H1 (cell line): ENCODE measurements at regions not wholly inside any gene's neighbourhood (a gene's known extent, or its start where the extent isn't known, plus 50 kb on each side); places are given as distances from the start of the nearest gene placed in this dataset.

Source experiments
- EZH2 ChIP-seq: fragments of 200-600 bp; sonication (generic); IDR thresholded peaks from 2 replicates; pipeline ENCODE4 v1.7.1; 2012; ENCODE audit warnings: low read depth, mild to moderate bottlenecking, moderate library complexity, low read length, inconsistent platforms; ENCODE audit not compliant: severe bottlenecking
- JUN ChIP-seq: IDR thresholded peaks from 2 replicates; pipeline ENCODE4 v1.6.1; 2011; ENCODE audit warnings: low read depth, mild to moderate bottlenecking, improper control_type of control experiment, low read length
- POLR2AphosphoS5 ChIP-seq: IDR thresholded peaks from 2 replicates; pipeline ENCODE4 v1.6.1; 2011; ENCODE audit warnings: low read depth, low read length
- TEAD4 ChIP-seq: IDR thresholded peaks from 2 replicates; pipeline ENCODE4 v1.6.1; 2012; ENCODE audit warnings: low read depth, low read length, inconsistent platforms, mixed read lengths
- TF ChIP-seq, protein P1 (sequence below), 3 experiments: IDR thresholded peaks; 1 replicate in 2 of 3; 2 replicates in 1 of 3; pipeline versions ENCODE4 v1.5.1 to v1.6.1; 2011; ENCODE audit warnings: low read length in 3 of 3, mild to moderate bottlenecking in 3 of 3, inconsistent platforms in 2 of 3, low read depth in 1 of 3, moderate library complexity in 1 of 3; ENCODE audit not compliant: insufficient read depth in 1 of 3; ENCODE audit errors: control extremely low read depth in 1 of 3

DNA sequence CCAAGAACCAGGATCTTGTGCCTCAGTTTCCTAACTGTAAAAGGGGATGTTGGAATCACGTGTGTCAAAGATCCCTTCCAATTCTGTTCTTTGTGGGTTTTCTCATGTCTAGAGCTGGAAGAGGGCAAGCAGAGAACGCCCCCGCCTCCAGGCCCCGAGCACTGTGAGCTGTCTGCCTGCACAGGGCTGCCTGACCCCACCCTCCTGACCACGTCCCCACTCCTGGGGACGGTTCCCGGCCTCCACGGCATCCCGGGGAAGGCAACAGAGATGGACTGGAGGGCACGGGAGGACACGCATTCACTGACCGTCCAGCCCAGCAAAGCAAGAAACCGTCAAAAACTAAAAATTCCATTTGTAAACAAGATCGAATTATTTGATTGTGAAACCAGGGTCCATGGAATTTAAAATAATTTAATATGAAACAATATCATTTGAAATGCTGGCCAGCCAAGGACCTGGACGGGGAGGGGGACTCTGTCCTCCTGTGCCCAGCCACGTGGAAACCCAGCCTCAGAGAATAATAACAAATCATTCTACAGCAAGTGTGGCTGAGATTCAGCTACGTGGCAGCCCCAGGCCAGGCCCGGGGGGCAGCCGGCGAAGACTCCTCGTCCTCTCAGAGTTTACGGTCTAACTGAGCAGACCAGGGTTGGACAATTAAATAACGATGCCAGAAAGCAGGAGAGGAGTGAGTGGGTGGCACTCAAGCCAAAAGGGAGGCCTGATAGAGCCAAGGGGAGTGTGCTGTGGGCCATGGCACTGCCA lies 87.3 kb upstream of the DIO3 start:
- TF ChIP-seq POLR2AphosphoS5 (no peak), EZH2 (no peak), TEAD4 (no peak), JUN (no peak)
- TF ChIP-seq, protein P1, sequence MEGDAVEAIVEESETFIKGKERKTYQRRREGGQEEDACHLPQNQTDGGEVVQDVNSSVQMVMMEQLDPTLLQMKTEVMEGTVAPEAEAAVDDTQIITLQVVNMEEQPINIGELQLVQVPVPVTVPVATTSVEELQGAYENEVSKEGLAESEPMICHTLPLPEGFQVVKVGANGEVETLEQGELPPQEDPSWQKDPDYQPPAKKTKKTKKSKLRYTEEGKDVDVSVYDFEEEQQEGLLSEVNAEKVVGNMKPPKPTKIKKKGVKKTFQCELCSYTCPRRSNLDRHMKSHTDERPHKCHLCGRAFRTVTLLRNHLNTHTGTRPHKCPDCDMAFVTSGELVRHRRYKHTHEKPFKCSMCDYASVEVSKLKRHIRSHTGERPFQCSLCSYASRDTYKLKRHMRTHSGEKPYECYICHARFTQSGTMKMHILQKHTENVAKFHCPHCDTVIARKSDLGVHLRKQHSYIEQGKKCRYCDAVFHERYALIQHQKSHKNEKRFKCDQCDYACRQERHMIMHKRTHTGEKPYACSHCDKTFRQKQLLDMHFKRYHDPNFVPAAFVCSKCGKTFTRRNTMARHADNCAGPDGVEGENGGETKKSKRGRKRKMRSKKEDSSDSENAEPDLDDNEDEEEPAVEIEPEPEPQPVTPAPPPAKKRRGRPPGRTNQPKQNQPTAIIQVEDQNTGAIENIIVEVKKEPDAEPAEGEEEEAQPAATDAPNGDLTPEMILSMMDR (IDR thresholded peaks at IDR 0.05; ENCODE audit: control extremely low read depth in 1 of 3, insufficient read depth in 1 of 3, low read depth in 1 of 3, low read length in 3 of 3) = no peak
